IMR-90 (cell line): ENCODE measurements at regions not wholly inside any gene's neighbourhood (a gene's known extent, or its start where the extent isn't known, plus 50 kb on each side); places are given as distances from the start of the nearest gene placed in this dataset.

Experiments used
- ATAC-seq: fragments of 200-7000 bp; cut with Tn5 transposase; 2 replicates; pipeline ENCODE4 v1.9.1; 2020; ENCODE audit warnings: low read depth, mild to moderate bottlenecking, moderate library complexity
- BruUV-seq: library from RNA; stranded (reverse); fragments of 400-500 nt; replicated peaks from 2 replicates; lab custom pipeline; 2021; lab: Mats Ljungman, UMichigan
- CTCF ChIA-PET: fragments of 300-600 bp; formaldehyde crosslinking; extraction: SDS; loops from one replicate; lab custom pipeline; 2021; ENCODE audit warnings: antibody characterized with exemption; lab: Yijun Ruan, JAX
- POLR2A ChIA-PET: fragments of 300-600 bp; sonication (Branson Sonifier 250); formaldehyde crosslinking; loops from one replicate; lab custom pipeline; 2022; ENCODE audit warnings: antibody characterized with exemption; ENCODE audit not compliant: unreplicated experiment; lab: Charles Lee
- DNase-seq: peaks from one replicate; pipeline ENCODE4 v3.0.0; 2013
- H2AFZ ChIP-seq: replicated peaks from 2 replicates; pipeline ENCODE3; 2013; ENCODE audit warnings: low read length, mild to moderate bottlenecking; ENCODE audit not compliant: poor library complexity
- H2AK5ac ChIP-seq: 2 replicates; pipeline ENCODE4 v1.6.1; 2013; ENCODE audit warnings: low read depth, low read length, inconsistent platforms
- H2AK9ac ChIP-seq: replicated peaks from 2 replicates; pipeline ENCODE3; 2013; ENCODE audit warnings: mild to moderate bottlenecking, low read depth, low read length, moderate library complexity; ENCODE audit not compliant: poor library complexity
- H2BK120ac ChIP-seq: 2 replicates; pipeline ENCODE4 v1.6.1; 2013; ENCODE audit warnings: low read depth, low read length, inconsistent platforms
- H2BK15ac ChIP-seq: 3 replicates; pipeline ENCODE4 v1.6.1; 2013; ENCODE audit warnings: low read depth, low read length, inconsistent platforms
- H2BK20ac ChIP-seq: 2 replicates; pipeline ENCODE4 v1.6.1; 2013; ENCODE audit warnings: low read depth, mild to moderate bottlenecking, inconsistent platforms, low read length, moderate library complexity
- H2BK5ac ChIP-seq: 2 replicates; pipeline ENCODE4 v1.6.1; 2013; ENCODE audit warnings: mild to moderate bottlenecking, low read depth, low read length, inconsistent platforms; ENCODE audit not compliant: poor library complexity, severe bottlenecking
- H3K14ac ChIP-seq: replicated peaks from 2 replicates; pipeline ENCODE4 v1.6.1; 2013; ENCODE audit warnings: low read depth, low read length, inconsistent platforms
- H3K18ac ChIP-seq: 2 replicates; pipeline ENCODE4 v1.6.1; 2013; ENCODE audit warnings: low read depth, low read length, control low read depth
- H3K23ac ChIP-seq: 2 replicates; pipeline ENCODE4 v1.6.1; 2013; ENCODE audit warnings: low read depth, low read length, inconsistent platforms
- H3K27ac ChIP-seq: 2 replicates; pipeline ENCODE4 v1.5.1; 2013; ENCODE audit warnings: mild to moderate bottlenecking, control low read depth, low read length; ENCODE audit not compliant: insufficient read depth
- H3K27me3 ChIP-seq: 2 replicates; pipeline ENCODE4 v1.6.1; 2013; ENCODE audit warnings: low read length; ENCODE audit not compliant: control insufficient read depth, insufficient read depth
- H3K36me3 ChIP-seq: 2 replicates; pipeline ENCODE4 v1.6.1; 2013; ENCODE audit warnings: low read length, mixed read lengths; ENCODE audit not compliant: control insufficient read depth, insufficient read depth
- H3K4ac ChIP-seq: 2 replicates; pipeline ENCODE4 v1.6.1; 2013; ENCODE audit warnings: low read depth, low read length, inconsistent platforms
- H3K4me1 ChIP-seq: 2 replicates; pipeline ENCODE4 v1.6.1; 2013; ENCODE audit warnings: low read length, mixed read lengths; ENCODE audit not compliant: control insufficient read depth, insufficient read depth
- H3K4me2 ChIP-seq: 2 replicates; pipeline ENCODE4 v1.6.1; 2013; ENCODE audit warnings: low read depth, mild to moderate bottlenecking, control low read depth, low read length, moderate library complexity
- H3K4me3 ChIP-seq: 2 replicates; pipeline ENCODE4 v1.5.1; 2013; ENCODE audit warnings: low read depth, mild to moderate bottlenecking, control low read depth, low read length, moderate library complexity; ENCODE audit not compliant: insufficient read depth
- H3K56ac ChIP-seq: 2 replicates; pipeline ENCODE4 v1.6.1; 2013; ENCODE audit warnings: low read length, inconsistent platforms; ENCODE audit not compliant: insufficient read depth; ENCODE audit errors: extremely low read depth
- H3K79me1 ChIP-seq, 2 experiments: 2 replicates each; pipeline ENCODE4 v1.6.1; 2013; ENCODE audit warnings: low read length in 2 of 2, inconsistent platforms in 1 of 2, low read depth in 1 of 2
- H3K9ac ChIP-seq: 2 replicates; pipeline ENCODE4 v1.6.1; 2013; ENCODE audit warnings: low read depth, low read length, control low read depth
- H3K9me1 ChIP-seq: 2 replicates; pipeline ENCODE4 v1.6.1; 2013; ENCODE audit warnings: low read length, inconsistent platforms; ENCODE audit not compliant: insufficient read depth
- H3K9me3 ChIP-seq: 2 replicates; pipeline ENCODE4 v1.6.1; 2013; ENCODE audit warnings: low read length; ENCODE audit not compliant: control insufficient read depth, insufficient read depth
- H4K20me1 ChIP-seq: 2 replicates; pipeline ENCODE4 v1.6.1; 2013; ENCODE audit warnings: low read length, inconsistent platforms; ENCODE audit not compliant: insufficient read depth
- H4K5ac ChIP-seq: 2 replicates; pipeline ENCODE4 v1.6.1; 2013; ENCODE audit warnings: mild to moderate bottlenecking, low read depth, low read length, control low read depth
- H4K8ac ChIP-seq, 2 experiments: 2 replicates each; pipeline ENCODE4 v1.6.1; 2013; ENCODE audit warnings: low read depth in 2 of 2, low read length in 2 of 2, control low read depth in 1 of 2, inconsistent platforms in 1 of 2
- H4K91ac ChIP-seq: 2 replicates; pipeline ENCODE4 v1.6.1; 2013; ENCODE audit warnings: low read depth, low read length, inconsistent platforms; ENCODE audit not compliant: insufficient read depth
- USF2 ChIP-seq: fragments of 150-350 bp; IDR thresholded peaks from 2 replicates; pipeline ENCODE4 v1.6.1; 2017; ENCODE audit warnings: mild to moderate bottlenecking, antibody characterized with exemption, low read length, low read depth
- WGBS, 2 experiments: methylation state at CpG; one replicate each; pipeline versions ENCODE4 v1.1.5 to v1.1.7; 2013; ENCODE audit warnings: missing lambda C conversion rate in 2 of 2; ENCODE audit not compliant: insufficient read length in 1 of 2; ENCODE audit errors: extremely low coverage in 2 of 2; 5-methylcytosine and 5-hydroxymethylcytosine counted together
- dilution Hi-C: fragments of 300-500 bp; cut with HindIII; formaldehyde crosslinking; loops from one replicate; pipeline ENCODE4 v1.14.3; 2018; ENCODE audit warnings: low sequenced_read_pairs; ENCODE audit not compliant: unreplicated experiment
- in situ Hi-C: fragments of 300-500 bp; cut with MboI; formaldehyde crosslinking; loops from 3 replicates; pipeline ENCODE4 v1.14.3; 2019; ENCODE audit warnings: low sequenced_read_pairs, inconsistent platforms, mixed read lengths
- intact Hi-C: fragments of 100-400 bp; cut with micrococcal nuclease; formaldehyde crosslinking; loops from 2 replicates; pipeline ENCODE4 v1.10.0; 2022

DNA sequence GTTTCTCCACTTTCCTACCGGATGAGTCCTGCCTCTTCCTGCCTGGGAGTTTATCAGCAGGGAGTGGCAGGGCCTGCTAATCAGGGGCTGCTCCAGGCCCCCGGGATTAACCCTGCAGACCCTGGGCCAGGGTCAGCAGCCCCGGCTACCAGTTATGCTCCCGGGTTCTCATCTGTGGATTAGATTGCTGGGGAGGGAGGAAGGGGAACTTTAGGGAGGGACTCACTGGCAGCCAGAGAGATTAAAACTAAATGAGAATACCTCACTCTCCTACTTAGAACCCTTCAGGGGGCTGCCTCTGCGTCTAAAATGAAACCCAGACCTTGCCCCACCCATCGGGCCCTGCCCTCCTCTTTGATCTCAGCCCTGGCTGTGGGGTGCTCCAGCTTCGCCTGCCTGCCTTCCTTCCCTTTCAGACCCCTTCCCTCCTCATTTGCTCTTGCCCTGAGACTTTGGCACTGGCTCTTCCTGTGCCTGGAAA is 130.5 kb upstream of the HAND1 start:
- no peak overlapping the region for H3K23ac ChIP-seq
- dilution Hi-C loops, result no loop called here
- WGBS, 2 experiments, result 44% methylated on average over 2 of the region's 7 CpGs; no CpG with 5 or more reads in 1 of the 2 experiments
- no peak overlapping the region for H3K4ac ChIP-seq
- H3K18ac ChIP-seq, result no peak overlapping the region
- ChIA-PET CTCF (no interaction called here), POLR2A (no interaction called here)
- H4K5ac ChIP-seq, result no peak overlapping the region
- no peak overlapping the region for H3K56ac ChIP-seq
- H2BK20ac ChIP-seq, result no peak overlapping the region
- in situ Hi-C loops, result loop anchor here (5.0 kb wide), 1 partner anchor 141 kb away; no protein-coding TSS in a partner anchor
- H3K4me2 ChIP-seq, result no peak overlapping the region
- H4K20me1 ChIP-seq, result no peaks in the 10 kb centered on the region
- H2BK120ac ChIP-seq, result no peak overlapping the region
- no peaks in the 10 kb centered on the region for H3K9me1 ChIP-seq
- BruUV-seq, result no TSS peak
- no peak overlapping the region for H2AK9ac ChIP-seq
- H3K4me3 ChIP-seq, result no peak overlapping the region
- peaks cover 57% of the 10 kb centered on the region for H3K27me3 ChIP-seq
- no peaks in the 10 kb centered on the region for H3K9me3 ChIP-seq
- no peak overlapping the region for H3K27ac ChIP-seq
- H4K8ac ChIP-seq, result no peak overlapping the region
- H3K79me1 ChIP-seq, result no peaks in the 10 kb centered on the region
- peaks cover 3% of the 10 kb centered on the region; the same call in 1 of the 2 replicates for H3K4me1 ChIP-seq
- no peak overlapping the region for H2BK5ac ChIP-seq
- no peak for ATAC-seq
- H3K14ac ChIP-seq, result no peak overlapping the region
- no peak for TF ChIP-seq USF2
- DNase-seq, result no peak
- H3K9ac ChIP-seq, result no peak overlapping the region
- no peaks in the 10 kb centered on the region for H3K36me3 ChIP-seq
- no peak overlapping the region for H2BK15ac ChIP-seq
- intact Hi-C loops, result no loop called here
- H4K91ac ChIP-seq, result no peak overlapping the region
- no peak overlapping the region for H2AFZ ChIP-seq
- H2AK5ac ChIP-seq, result no peak overlapping the region
